ENCODE measurements at regions not wholly inside any gene's neighbourhood (a gene's known extent, or its start where the extent isn't known, plus 50 kb on each side); places are given as distances from the start of the nearest gene placed in this dataset.
"Not testable (repeated sequence)": the region's sequence is repeated elsewhere in the genome, so short reads cannot be mapped to it uniquely, and the experiment has no call there.

DNA sequence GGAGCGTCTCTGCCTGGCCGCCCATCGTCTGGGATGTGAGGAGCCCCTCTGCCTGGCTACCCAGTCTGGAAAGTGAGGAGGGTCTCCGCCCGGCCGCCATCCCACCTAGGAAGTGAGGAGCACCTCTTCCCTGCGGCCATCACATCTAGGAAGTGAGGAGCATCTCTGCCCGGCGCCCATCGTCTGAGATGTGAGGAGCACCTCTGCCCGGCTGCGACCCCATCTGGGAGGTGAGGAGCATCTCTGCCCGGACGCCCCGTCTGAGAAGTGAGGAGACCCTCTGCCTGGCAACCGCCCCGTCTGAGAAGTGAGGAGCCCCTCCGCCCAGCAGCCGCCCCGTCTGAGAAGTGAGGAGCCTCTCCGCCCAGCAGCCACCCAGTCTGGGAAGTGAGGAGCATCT, 84.5 kb downstream of the IDS start:
- not testable (repeated sequence) for H3K9ac ChIP-seq (ENCODE audit: low read length); H2BK12ac ChIP-seq (ENCODE audit: low read length in 2 of 2); H2AFZ ChIP-seq (ENCODE audit: low read depth, low read length); H2BK120ac ChIP-seq (ENCODE audit: low read depth, low read length); H2AK5ac ChIP-seq (ENCODE audit: low read length, severe bottlenecking); H3K4ac ChIP-seq (ENCODE audit: low read depth in 1 of 2, low read length in 2 of 2); H3K4me3 ChIP-seq (ENCODE audit: insufficient read depth in 1 of 2, low read depth in 1 of 2, low read length in 2 of 2); H3K36me3 ChIP-seq (ENCODE audit: control insufficient read depth in 1 of 2, insufficient read depth in 2 of 2, low read depth in 1 of 2, low read length in 2 of 2); H3K79me1 ChIP-seq (replicated peaks; ENCODE audit: low read length, poor library complexity, severe bottlenecking); H2BK5ac ChIP-seq (ENCODE audit: low read depth, low read length, poor library complexity, severe bottlenecking); H3K23ac ChIP-seq (ENCODE audit: low read length in 2 of 2); DNase-seq; H3K27ac ChIP-seq (ENCODE audit: low read length, poor library complexity, severe bottlenecking); H3K4me1 ChIP-seq (ENCODE audit: control insufficient read depth, insufficient read depth, low read depth, low read length); H3K14ac ChIP-seq (ENCODE audit: low read length in 2 of 2); H2BK15ac ChIP-seq (ENCODE audit: low read depth, poor library complexity, severe bottlenecking); H4K91ac ChIP-seq (ENCODE audit: low read length); H4K8ac ChIP-seq (ENCODE audit: low read length); H3K27me3 ChIP-seq (ENCODE audit: control insufficient read depth in 1 of 2, insufficient read depth in 1 of 2, low read length in 2 of 2); H3K18ac ChIP-seq (ENCODE audit: low read depth in 1 of 2, low read length in 2 of 2); H3K4me2 ChIP-seq (ENCODE audit: low read length, poor library complexity, severe bottlenecking)
- 100% methylated on average over 4 of the region's 21 CpGs for WGBS
- peaks cover 21% of the 10 kb centered on the region for H3K9me3 ChIP-seq (ENCODE audit: control insufficient read depth, low read length)

DNA sequence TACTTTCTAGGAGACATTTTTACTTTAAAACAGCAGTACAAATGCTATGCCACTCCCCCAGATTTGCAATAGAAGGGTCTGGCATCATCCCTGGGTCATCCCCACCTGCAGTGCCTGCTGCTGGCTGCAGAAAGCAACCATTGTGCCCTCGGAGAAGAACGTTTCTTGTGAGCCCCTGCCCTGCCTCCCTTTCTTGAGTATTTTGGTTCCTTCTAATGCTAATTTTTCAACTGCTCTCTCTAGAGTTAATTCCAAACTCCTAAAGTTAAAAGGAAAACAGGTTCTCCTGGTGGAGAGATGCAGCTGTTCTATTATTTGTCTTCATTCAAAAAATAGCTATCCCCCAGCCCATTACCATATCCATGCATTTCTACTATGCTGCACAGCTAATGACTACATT, 107.1 kb downstream of the IDS start:
- H3K9me3 ChIP-seq (ENCODE audit: control insufficient read depth, low read length) = peaks cover 2% of the 10 kb centered on the region
- H4K91ac ChIP-seq (ENCODE audit: low read length) = no peak overlapping the region
- no peak overlapping the region for H3K23ac ChIP-seq (ENCODE audit: low read length in 2 of 2)
- no peak overlapping the region for H2BK120ac ChIP-seq (ENCODE audit: low read depth, low read length)
- no peak overlapping the region for H3K4me3 ChIP-seq (ENCODE audit: insufficient read depth in 1 of 2, low read depth in 1 of 2, low read length in 2 of 2)
- H3K18ac ChIP-seq (ENCODE audit: low read depth in 1 of 2, low read length in 2 of 2) = no peak overlapping the region
- H3K27me3 ChIP-seq (ENCODE audit: control insufficient read depth in 1 of 2, insufficient read depth in 1 of 2, low read length in 2 of 2) = no peaks in the 10 kb centered on the region
- H4K8ac ChIP-seq (ENCODE audit: low read length) = no peak overlapping the region
- WGBS = no CpG with 5 or more reads among the region's 2 CpGs
- H3K14ac ChIP-seq (ENCODE audit: low read length in 2 of 2) = no peak overlapping the region
- H2AFZ ChIP-seq (ENCODE audit: low read depth, low read length) = no peak overlapping the region
- no peaks in the 10 kb centered on the region for H3K79me1 ChIP-seq (replicated peaks; ENCODE audit: low read length, poor library complexity, severe bottlenecking)
- no peak overlapping the region for H2BK5ac ChIP-seq (ENCODE audit: low read depth, low read length, poor library complexity, severe bottlenecking)
- no peak overlapping the region for H2BK15ac ChIP-seq (ENCODE audit: low read depth, poor library complexity, severe bottlenecking)
- no peaks in the 10 kb centered on the region for H3K36me3 ChIP-seq (ENCODE audit: control insufficient read depth in 1 of 2, insufficient read depth in 2 of 2, low read depth in 1 of 2, low read length in 2 of 2)
- DNase-seq = no peak
- no peak overlapping the region for H2AK5ac ChIP-seq (ENCODE audit: low read length, severe bottlenecking)
- no peak overlapping the region for H3K27ac ChIP-seq (ENCODE audit: low read length, poor library complexity, severe bottlenecking)
- H3K4me1 ChIP-seq (ENCODE audit: control insufficient read depth, insufficient read depth, low read depth, low read length) = no peaks in the 10 kb centered on the region
- no peak overlapping the region for H2BK12ac ChIP-seq (ENCODE audit: low read length in 2 of 2)
- no peak overlapping the region for H3K4ac ChIP-seq (ENCODE audit: low read depth in 1 of 2, low read length in 2 of 2)
- H3K9ac ChIP-seq (ENCODE audit: low read length) = no peak overlapping the region
- no peak overlapping the region for H3K4me2 ChIP-seq (ENCODE audit: low read length, poor library complexity, severe bottlenecking)

DNA sequence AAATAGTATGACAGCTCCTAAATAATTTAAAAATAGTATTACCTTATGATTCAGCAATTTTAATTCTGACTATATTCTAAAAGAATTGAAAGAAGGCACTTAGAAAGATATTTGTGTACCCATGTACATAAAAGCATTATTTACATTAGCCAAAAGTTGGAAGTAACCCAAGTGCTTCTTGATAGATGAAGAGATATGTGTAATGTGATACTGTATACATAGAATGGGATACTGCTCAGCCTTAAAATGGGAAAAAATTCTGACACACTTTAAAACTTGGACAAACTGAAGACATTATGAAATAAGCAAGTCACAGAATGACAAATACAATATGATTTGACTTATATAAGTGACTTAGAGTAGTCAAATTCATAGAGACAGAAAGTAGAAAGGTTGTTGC, 112.2 kb downstream of the IDS start:
- H4K8ac ChIP-seq (ENCODE audit: low read length) = no peak overlapping the region
- H2BK15ac ChIP-seq (ENCODE audit: low read depth, poor library complexity, severe bottlenecking) = no peak overlapping the region
- no peak overlapping the region for H3K9ac ChIP-seq (ENCODE audit: low read length)
- H2AFZ ChIP-seq (ENCODE audit: low read depth, low read length) = no peak overlapping the region
- H2BK120ac ChIP-seq (ENCODE audit: low read depth, low read length) = no peak overlapping the region
- H3K27ac ChIP-seq (ENCODE audit: low read length, poor library complexity, severe bottlenecking) = no peak overlapping the region
- H3K9me3 ChIP-seq (ENCODE audit: control insufficient read depth, low read length) = no peaks in the 10 kb centered on the region
- H2AK5ac ChIP-seq (ENCODE audit: low read length, severe bottlenecking) = no peak overlapping the region
- no peak overlapping the region for H3K4me3 ChIP-seq (ENCODE audit: insufficient read depth in 1 of 2, low read depth in 1 of 2, low read length in 2 of 2)
- H3K4me1 ChIP-seq (ENCODE audit: control insufficient read depth, insufficient read depth, low read depth, low read length) = no peaks in the 10 kb centered on the region
- no peak overlapping the region for H3K23ac ChIP-seq (ENCODE audit: low read length in 2 of 2)
- peak; percentile 10 for DNase-seq
- no peak overlapping the region for H3K18ac ChIP-seq (ENCODE audit: low read depth in 1 of 2, low read length in 2 of 2)
- no peak overlapping the region for H2BK12ac ChIP-seq (ENCODE audit: low read length in 2 of 2)
- no peak overlapping the region for H4K91ac ChIP-seq (ENCODE audit: low read length)
- H3K4me2 ChIP-seq (ENCODE audit: low read length, poor library complexity, severe bottlenecking) = no peak overlapping the region
- no peaks in the 10 kb centered on the region for H3K27me3 ChIP-seq (ENCODE audit: control insufficient read depth in 1 of 2, insufficient read depth in 1 of 2, low read length in 2 of 2)
- H2BK5ac ChIP-seq (ENCODE audit: low read depth, low read length, poor library complexity, severe bottlenecking) = no peak overlapping the region
- no peaks in the 10 kb centered on the region for H3K79me1 ChIP-seq (replicated peaks; ENCODE audit: low read length, poor library complexity, severe bottlenecking)
- no peak overlapping the region for H3K4ac ChIP-seq (ENCODE audit: low read depth in 1 of 2, low read length in 2 of 2)
- H3K36me3 ChIP-seq (ENCODE audit: control insufficient read depth in 1 of 2, insufficient read depth in 2 of 2, low read depth in 1 of 2, low read length in 2 of 2) = no peaks in the 10 kb centered on the region
- H3K14ac ChIP-seq (ENCODE audit: low read length in 2 of 2) = no peak overlapping the region

DNA sequence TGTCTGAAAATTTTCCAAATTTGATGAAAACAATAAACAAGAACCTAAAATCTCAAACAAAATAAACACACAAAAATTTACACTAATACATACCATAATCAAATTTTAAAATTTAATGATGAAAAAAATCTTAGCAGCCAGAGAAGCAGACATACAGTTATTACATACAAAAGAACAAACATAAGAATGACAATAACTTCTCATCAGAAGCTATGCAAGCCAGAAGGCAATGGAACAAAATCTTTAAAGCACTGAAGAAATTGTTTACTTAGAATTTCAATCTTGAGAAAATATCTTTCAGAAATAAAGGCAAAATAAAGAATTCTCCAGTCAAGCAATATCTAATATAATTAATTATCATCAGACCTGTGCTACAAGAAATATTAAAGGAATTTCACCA, 121.3 kb downstream of the IDS start:
- no peak overlapping the region for H3K27ac ChIP-seq (ENCODE audit: low read length, poor library complexity, severe bottlenecking)
- H3K18ac ChIP-seq (ENCODE audit: low read depth in 1 of 2, low read length in 2 of 2) = no peak overlapping the region
- no peak overlapping the region for H4K8ac ChIP-seq (ENCODE audit: low read length)
- peaks cover 10% of the 10 kb centered on the region for H3K9me3 ChIP-seq (ENCODE audit: control insufficient read depth, low read length)
- no peak overlapping the region for H3K14ac ChIP-seq (ENCODE audit: low read length in 2 of 2)
- no peak overlapping the region for H4K91ac ChIP-seq (ENCODE audit: low read length)
- H2AFZ ChIP-seq (ENCODE audit: low read depth, low read length) = no peak overlapping the region
- no peaks in the 10 kb centered on the region for H3K36me3 ChIP-seq (ENCODE audit: control insufficient read depth in 1 of 2, insufficient read depth in 2 of 2, low read depth in 1 of 2, low read length in 2 of 2)
- H2AK5ac ChIP-seq (ENCODE audit: low read length, severe bottlenecking) = no peak overlapping the region
- DNase-seq = no peak
- H3K4ac ChIP-seq (ENCODE audit: low read depth in 1 of 2, low read length in 2 of 2) = no peak overlapping the region
- H2BK5ac ChIP-seq (ENCODE audit: low read depth, low read length, poor library complexity, severe bottlenecking) = no peak overlapping the region
- H3K27me3 ChIP-seq (ENCODE audit: control insufficient read depth in 1 of 2, insufficient read depth in 1 of 2, low read length in 2 of 2) = no peaks in the 10 kb centered on the region
- no peak overlapping the region for H3K4me3 ChIP-seq (ENCODE audit: insufficient read depth in 1 of 2, low read depth in 1 of 2, low read length in 2 of 2)
- no peak overlapping the region for H2BK15ac ChIP-seq (ENCODE audit: low read depth, poor library complexity, severe bottlenecking)
- H2BK120ac ChIP-seq (ENCODE audit: low read depth, low read length) = no peak overlapping the region
- no peaks in the 10 kb centered on the region for H3K4me1 ChIP-seq (ENCODE audit: control insufficient read depth, insufficient read depth, low read depth, low read length)
- no peaks in the 10 kb centered on the region for H3K79me1 ChIP-seq (replicated peaks; ENCODE audit: low read length, poor library complexity, severe bottlenecking)
- no peak overlapping the region for H3K23ac ChIP-seq (ENCODE audit: low read length in 2 of 2)
- H2BK12ac ChIP-seq (ENCODE audit: low read length in 2 of 2) = no peak overlapping the region
- H3K9ac ChIP-seq (ENCODE audit: low read length) = no peak overlapping the region
- no peak overlapping the region for H3K4me2 ChIP-seq (ENCODE audit: low read length, poor library complexity, severe bottlenecking)
